Naive B cell (primary cell): ENCODE measurements at regions not wholly inside any gene's neighbourhood (a gene's known extent, or its start where the extent isn't known, plus 50 kb on each side); places are given as distances from the start of the nearest gene placed in this dataset.
"Not testable (repeated sequence)": the region's sequence is repeated elsewhere in the genome, so short reads cannot be mapped to it uniquely, and the experiment has no call there.

Experiments used
- ATAC-seq, 2 donors: fragments of 150-1000 bp; cut with Tn5 transposase; 2 replicates each; pipeline ENCODE4 v1.10.0; 2021; ENCODE audit warnings: low read depth in 2 of 2, mild to moderate bottlenecking in 2 of 2, moderate library complexity in 2 of 2
- DNase-seq: peaks from one replicate; pipeline ENCODE4 v3.0.0; 2022
- H3K27ac Mint-ChIP-seq, 6 donors: one replicate each; pipeline ENCODE4 v1.8.0; 2020 to 2022; ENCODE audit warnings: mild to moderate bottlenecking in 6 of 6, mixed read lengths in 6 of 6, moderate library complexity in 5 of 6, inconsistent platforms in 2 of 6
- H3K27me3 Mint-ChIP-seq, 3 donors: one replicate each; pipeline ENCODE4 v1.8.0; 2021 to 2022; ENCODE audit warnings: mixed read lengths in 3 of 3, mild to moderate bottlenecking in 1 of 3
- H3K36me3 Mint-ChIP-seq, 2 donors: one replicate each; pipeline ENCODE4 v1.8.0; 2020 to 2022; ENCODE audit warnings: mixed read lengths in 2 of 2, inconsistent platforms in 1 of 2, mild to moderate bottlenecking in 1 of 2
- H3K4me1 Mint-ChIP-seq, 3 donors: one replicate each; pipeline ENCODE4 v1.8.0; 2020 to 2022; ENCODE audit warnings: mixed read lengths in 3 of 3, inconsistent platforms in 1 of 3, mild to moderate bottlenecking in 1 of 3, moderate library complexity in 1 of 3
- H3K4me3 Mint-ChIP-seq, 8 donors: one replicate each; pipeline ENCODE4 v1.8.0; 2020 to 2022; ENCODE audit warnings: mild to moderate bottlenecking in 8 of 8, mixed read lengths in 8 of 8, moderate library complexity in 8 of 8, inconsistent platforms in 2 of 8
- H3K9me3 Mint-ChIP-seq, 7 donors: one replicate each; pipeline ENCODE4 v1.8.0; 2020 to 2022; ENCODE audit warnings: mixed read lengths in 7 of 7, mild to moderate bottlenecking in 5 of 7, inconsistent platforms in 2 of 7, moderate library complexity in 1 of 7

DNA sequence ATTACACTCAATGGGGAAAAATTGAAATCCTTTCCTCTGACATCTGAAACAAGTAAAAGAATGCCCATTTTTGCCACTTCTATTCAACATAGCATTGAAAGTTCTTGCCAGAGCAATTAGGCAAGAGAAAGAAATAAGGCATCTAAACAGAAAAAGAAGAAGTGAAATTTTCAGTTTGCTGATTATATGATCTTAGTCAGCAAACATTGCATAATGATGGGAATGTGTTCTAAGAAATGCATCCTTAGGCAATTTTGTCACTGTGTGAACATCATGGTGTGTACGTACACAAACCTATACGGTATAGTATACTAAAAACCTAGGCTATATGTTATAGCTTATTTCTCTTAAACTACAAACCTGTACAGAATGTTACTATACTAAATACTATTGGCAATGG lies 278.0 kb downstream of the CGGBP1 start:
- DNase-seq (no peak), ATAC-seq (no peak)
- Mint-ChIP-seq H3K4me3 (no peak overlapping the region), H3K27me3 (peaks cover 0 to 6% (median 3%) of the 10 kb centered on the region in 3 donors), H3K36me3 (peaks cover 0 to 8% of the 10 kb centered on the region in 2 donors), H3K4me1 (no peaks in the 10 kb centered on the region), H3K27ac (no peak overlapping the region), H3K9me3 (peaks cover 0 to 18% (median 14%) of the 10 kb centered on the region in 7 donors)

GRCh38 chr3:87778876-87779275 lies 279.9 kb downstream of the CGGBP1 start:
- no peak for ATAC-seq

GRCh38 chr3:87771337-87772192 lies 287.2 kb downstream of the CGGBP1 start:
- ATAC-seq (peak; percentile 84 to 96), DNase-seq (peak; percentile 36)
- H3K27me3 Mint-ChIP-seq, result peaks cover 0 to 5% (median 3%) of the 10 kb centered on the region in 3 donors
- H3K36me3 Mint-ChIP-seq, result peaks cover 0 to 4% of the 10 kb centered on the region in 2 donors
- H3K9me3 Mint-ChIP-seq, result peaks cover 0 to 7% (median 5%) of the 10 kb centered on the region in 7 donors
- peaks cover 0 to 2% (median 0%) of the 10 kb centered on the region in 3 donors for H3K4me1 Mint-ChIP-seq
- no peak overlapping the region for H3K4me3 Mint-ChIP-seq
- peak overlapping the region in 1 of 6 donors; percentile 12 for H3K27ac Mint-ChIP-seq

More at GRCh38 chr3:87778876-87779275, 279.9 kb downstream of the CGGBP1 start:
- DNase-seq, result no peak
- Mint-ChIP-seq H3K9me3 (peaks cover 0 to 18% (median 14%) of the 10 kb centered on the region in 7 donors), H3K27me3 (peaks cover 0 to 6% (median 3%) of the 10 kb centered on the region in 3 donors), H3K36me3 (peaks cover 0 to 8% of the 10 kb centered on the region in 2 donors), H3K4me3 (no peak overlapping the region), H3K27ac (no peak overlapping the region), H3K4me1 (no peaks in the 10 kb centered on the region)

- peaks cover 0 to 5% (median 0%) of the 10 kb centered on the region in 3 donors for H3K27me3 Mint-ChIP-seq
- H3K27ac Mint-ChIP-seq, result no peak overlapping the region
- ATAC-seq (no peak), DNase-seq (no peak)
- H3K4me1 Mint-ChIP-seq, result peaks cover 0 to 2% (median 0%) of the 10 kb centered on the region in 3 donors
- H3K36me3 Mint-ChIP-seq, result no peaks in the 10 kb centered on the region
- no peak overlapping the region for H3K4me3 Mint-ChIP-seq
- H3K9me3 Mint-ChIP-seq, result peaks cover 0 to under 1% (median 0%) of the 10 kb centered on the region in 7 donors
Measured at GRCh38 chr3:87766721-87767120, 292.1 kb downstream of the CGGBP1 start.

DNA sequence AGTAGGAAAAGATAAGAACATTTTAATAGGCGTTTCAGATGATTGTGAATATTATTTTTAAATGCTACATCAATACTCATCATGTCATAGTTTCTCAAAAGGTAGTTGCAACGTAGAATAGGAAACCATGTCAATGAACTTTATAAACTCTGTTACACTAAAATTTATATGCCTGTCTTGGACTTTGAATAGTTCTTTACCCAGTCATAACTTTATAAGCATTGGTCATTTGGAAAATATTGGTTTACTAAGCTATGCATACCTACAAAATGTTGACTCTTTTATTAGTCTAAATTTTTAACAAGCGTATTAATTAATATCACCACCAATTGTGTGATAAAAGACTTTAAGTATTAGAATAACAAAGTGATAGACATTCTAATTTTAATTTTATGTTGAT lies 293.5 kb downstream of the CGGBP1 start:
- Mint-ChIP-seq H3K27ac (no peak overlapping the region), H3K9me3 (peaks cover 0 to 4% (median 2%) of the 10 kb centered on the region in 7 donors), H3K27me3 (no peaks in the 10 kb centered on the region), H3K36me3 (no peaks in the 10 kb centered on the region), H3K4me1 (no peaks in the 10 kb centered on the region), H3K4me3 (no peak overlapping the region)
- ATAC-seq (no peak), DNase-seq (no peak)

DNA sequence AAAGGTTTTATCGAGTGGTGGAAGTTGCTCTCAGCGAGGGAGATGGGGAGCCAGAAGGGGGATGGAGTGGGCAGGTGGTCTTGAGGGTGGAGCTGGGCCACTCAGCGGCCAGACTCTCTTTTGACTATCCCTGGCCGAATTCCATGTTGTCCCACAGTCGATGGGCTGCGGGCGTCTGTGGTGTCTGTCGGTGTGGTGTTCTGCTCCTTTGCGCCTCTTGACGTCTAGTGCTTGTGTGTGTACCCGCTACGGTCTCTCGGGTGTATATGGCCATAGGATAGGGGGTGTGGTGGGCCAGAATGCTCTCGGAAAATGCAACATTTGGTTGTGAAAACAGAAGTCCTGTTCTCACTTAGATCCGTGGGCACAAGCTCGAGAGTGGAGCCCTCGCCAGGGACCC lies 297.0 kb downstream of the CGGBP1 start:
- peaks cover 0 to 4% (median 3%) of the 10 kb centered on the region in 7 donors for H3K9me3 Mint-ChIP-seq

GRCh38 chr3:87761341-87761740 lies 297.5 kb downstream of the CGGBP1 start:
- H3K36me3 Mint-ChIP-seq, result no peaks in the 10 kb centered on the region
- no peak overlapping the region for H3K4me3 Mint-ChIP-seq
- H3K9me3 Mint-ChIP-seq, result peaks cover 0 to 7% (median 3%) of the 10 kb centered on the region in 7 donors
- no peak for DNase-seq
- ATAC-seq, result no peak
- H3K27me3 Mint-ChIP-seq, result no peaks in the 10 kb centered on the region
- H3K4me1 Mint-ChIP-seq, result no peaks in the 10 kb centered on the region
- H3K27ac Mint-ChIP-seq, result peak overlapping the region in 1 of 6 donors; percentile 64

More for the DNA sequence above, 297.0 kb downstream of the CGGBP1 start:
- H3K4me3 Mint-ChIP-seq, result no peak overlapping the region
- no peaks in the 10 kb centered on the region for H3K27me3 Mint-ChIP-seq
- H3K36me3 Mint-ChIP-seq, result no peaks in the 10 kb centered on the region
- no peak overlapping the region for H3K27ac Mint-ChIP-seq
- no peak for DNase-seq
- no peaks in the 10 kb centered on the region for H3K4me1 Mint-ChIP-seq
- no peak for ATAC-seq

DNA sequence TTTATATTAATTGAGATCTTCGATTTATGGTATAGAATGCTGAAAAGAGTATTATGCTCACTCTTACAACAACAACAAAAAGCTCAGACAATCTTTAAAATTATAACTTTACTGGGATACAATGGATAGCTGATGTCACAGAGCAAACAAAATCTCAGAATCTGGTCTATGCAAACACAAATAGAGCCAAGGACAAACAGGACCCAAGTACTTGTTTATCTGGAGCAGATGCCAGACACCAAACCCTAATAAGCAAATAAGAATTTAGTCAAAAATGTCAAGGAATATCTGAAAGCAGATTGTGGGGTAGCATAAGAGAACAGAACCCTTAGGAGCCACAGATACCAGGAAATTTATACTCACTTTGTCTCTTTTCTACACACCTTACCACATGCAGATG lies 302.2 kb downstream of the CGGBP1 start:
- ATAC-seq (no peak), DNase-seq (no peak)
- Mint-ChIP-seq H3K4me1 (no peaks in the 10 kb centered on the region), H3K27ac (no peak overlapping the region), H3K36me3 (no peaks in the 10 kb centered on the region), H3K4me3 (no peak overlapping the region), H3K27me3 (peaks cover 0 to 5% (median 0%) of the 10 kb centered on the region in 3 donors), H3K9me3 (peaks cover 0 to 18% (median 3%) of the 10 kb centered on the region in 7 donors)

GRCh38 chr3:87755852-87756251 lies 303.0 kb downstream of the CGGBP1 start:
- H3K36me3 Mint-ChIP-seq, result no peaks in the 10 kb centered on the region
- H3K27me3 Mint-ChIP-seq, result peaks cover 0 to 5% (median 0%) of the 10 kb centered on the region in 3 donors
- H3K27ac Mint-ChIP-seq, result no peak overlapping the region
- ATAC-seq, result no peak
- H3K9me3 Mint-ChIP-seq, result peaks cover 0 to 18% (median 0%) of the 10 kb centered on the region in 7 donors
- no peak overlapping the region for H3K4me3 Mint-ChIP-seq
- no peaks in the 10 kb centered on the region for H3K4me1 Mint-ChIP-seq
- no peak for DNase-seq

- H3K4me1 Mint-ChIP-seq, result peaks cover 0 to 4% (median 0%) of the 10 kb centered on the region in 3 donors
Measured at GRCh38 chr3:87742250-87742649, 316.6 kb downstream of the CGGBP1 start.

DNA sequence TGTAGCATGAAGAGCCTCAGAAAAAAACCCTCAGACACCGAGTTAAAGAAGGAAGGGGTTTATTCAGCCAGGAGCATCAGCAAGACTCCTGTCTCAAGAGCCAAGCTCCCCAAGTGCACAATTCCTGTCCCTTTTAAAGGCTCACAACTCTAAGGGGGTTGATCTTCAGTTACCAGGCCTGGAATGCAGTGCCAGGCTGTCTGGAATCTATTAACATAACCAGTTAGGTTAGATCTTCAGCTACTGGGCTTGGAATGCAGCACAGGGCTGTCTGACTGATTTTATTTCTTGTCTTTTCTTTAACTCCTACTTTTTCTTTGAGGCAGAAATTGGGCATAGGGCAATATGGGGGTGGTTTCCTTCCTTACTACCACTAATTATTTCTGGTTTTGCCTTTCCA lies 317.9 kb downstream of the CGGBP1 start:
- peaks cover 14 to 29% (median 17%) of the 10 kb centered on the region in 7 donors for H3K9me3 Mint-ChIP-seq
- not testable (repeated sequence) for H3K4me1 Mint-ChIP-seq, ATAC-seq, H3K27me3 Mint-ChIP-seq, H3K27ac Mint-ChIP-seq, H3K4me3 Mint-ChIP-seq, DNase-seq
- H3K36me3 Mint-ChIP-seq, result peaks cover 9 to 11% of the 10 kb centered on the region in 2 donors

More at GRCh38 chr3:87742250-87742649, 316.6 kb downstream of the CGGBP1 start:
- Mint-ChIP-seq H3K4me3 (no peak overlapping the region), H3K27me3 (peaks cover 0 to 10% (median 0%) of the 10 kb centered on the region in 3 donors), H3K9me3 (peaks cover 14 to 29% (median 17%) of the 10 kb centered on the region in 7 donors), H3K36me3 (peaks cover 9 to 11% of the 10 kb centered on the region in 2 donors), H3K27ac (no peak overlapping the region)
- no peak for DNase-seq
- no peak for ATAC-seq

DNA sequence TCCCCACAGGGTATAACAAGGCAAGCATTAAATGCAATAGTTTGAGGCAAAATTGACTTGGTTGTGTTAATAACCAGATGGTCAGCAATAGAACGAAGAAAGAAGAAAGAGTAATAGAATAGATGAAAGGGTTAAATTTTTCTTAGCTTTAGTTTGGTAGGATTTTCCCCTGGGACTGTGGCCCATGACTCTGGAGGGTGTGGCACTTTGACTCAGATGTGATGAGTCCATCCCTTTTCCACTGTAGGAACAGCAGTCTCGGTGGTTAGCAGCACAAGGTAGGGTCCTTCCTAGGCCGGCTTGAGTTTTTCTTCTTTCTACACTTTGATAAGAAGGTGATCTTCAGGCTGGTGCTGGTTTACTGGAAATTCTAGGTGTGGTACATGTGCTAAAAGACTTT lies 321.0 kb downstream of the CGGBP1 start:
- peaks cover 9 to 11% of the 10 kb centered on the region in 2 donors for H3K36me3 Mint-ChIP-seq
- not testable (repeated sequence) for H3K27ac Mint-ChIP-seq, H3K27me3 Mint-ChIP-seq, H3K4me3 Mint-ChIP-seq, DNase-seq, ATAC-seq, H3K4me1 Mint-ChIP-seq
- peaks cover 14 to 27% (median 17%) of the 10 kb centered on the region in 7 donors for H3K9me3 Mint-ChIP-seq

- H3K9me3 Mint-ChIP-seq, result no peaks in the 10 kb centered on the region
- H3K27ac Mint-ChIP-seq, result no peak overlapping the region
- H3K36me3 Mint-ChIP-seq, result no peaks in the 10 kb centered on the region
- H3K27me3 Mint-ChIP-seq, result peaks cover 0 to 5% (median 0%) of the 10 kb centered on the region in 3 donors
- H3K4me1 Mint-ChIP-seq, result no peaks in the 10 kb centered on the region
- H3K4me3 Mint-ChIP-seq, result no peak overlapping the region
- ATAC-seq, result no peak
- no peak for DNase-seq
Measured at GRCh38 chr3:87733671-87734367, 325.0 kb downstream of the CGGBP1 start.
